Fibroblast of villous mesenchyme (primary cell): ENCODE measurements at regions not wholly inside any gene's neighbourhood (a gene's known extent, or its start where the extent isn't known, plus 50 kb on each side); places are given as distances from the start of the nearest gene placed in this dataset.

Experiments
- DNase-seq: peaks from one replicate; pipeline ENCODE4 v3.0.0-alpha.2; 2010; ENCODE audit warnings: low read depth
- H3K4me3 ChIP-seq: 2 replicates; pipeline ENCODE4 v1.5.1; 2011; ENCODE audit warnings: low read depth, mild to moderate bottlenecking, low read length
- CTCF ChIP-seq: IDR thresholded peaks from 2 replicates; pipeline ENCODE4 v1.5.1; 2012; ENCODE audit warnings: low read depth, mild to moderate bottlenecking, low read length; ENCODE audit not compliant: insufficient read depth

DNA sequence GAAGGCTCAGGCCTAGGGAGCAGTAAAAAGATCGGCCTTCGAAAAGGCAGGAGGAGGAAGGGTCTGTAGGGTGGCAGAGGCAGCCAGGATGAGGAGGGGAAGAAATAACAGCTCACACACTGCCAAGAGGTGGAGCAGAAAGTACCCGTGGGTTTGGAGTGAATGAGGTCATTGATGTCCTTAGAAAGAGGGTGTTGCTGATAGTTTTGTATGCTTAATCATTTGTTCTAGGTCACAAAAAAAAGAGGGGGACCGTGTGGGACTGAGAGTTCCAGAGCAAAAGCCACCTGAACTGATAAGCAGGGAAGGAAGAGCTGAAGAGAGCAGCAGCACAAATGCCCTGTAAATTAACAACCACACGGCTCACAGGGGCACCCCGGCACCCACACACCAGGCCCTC, 140.4 kb downstream of the FAM161A start:
- no peak for TF ChIP-seq CTCF
- no peak overlapping the region for H3K4me3 ChIP-seq
- no peak for DNase-seq

DNA sequence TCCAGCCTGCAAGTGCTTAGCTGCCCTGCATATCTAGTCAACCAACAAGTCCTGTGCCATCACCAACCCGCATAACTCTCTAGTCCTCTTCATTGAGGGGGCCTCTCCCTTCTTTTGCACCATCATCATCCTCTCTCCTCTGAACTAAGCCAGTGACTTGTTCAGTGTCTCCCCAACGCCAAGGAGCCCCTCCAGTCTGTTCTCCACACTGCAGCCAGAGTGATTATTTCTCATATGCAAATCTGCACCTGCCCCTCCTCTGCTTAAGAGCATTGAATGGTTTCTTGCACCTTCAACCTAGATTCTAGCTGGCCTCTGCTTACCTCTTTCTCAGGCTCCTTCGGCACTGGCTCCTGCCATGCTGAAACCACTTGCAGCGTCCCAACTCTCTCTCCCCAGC, 141.8 kb downstream of the FAM161A start:
- no peak for DNase-seq
- TF ChIP-seq CTCF: no peak
- H3K4me3 ChIP-seq: no peak overlapping the region

GRCh38 chr2:61710711-61711110, 143.1 kb downstream of the FAM161A start:
- no peak for TF ChIP-seq CTCF

GRCh38 chr2:61707984-61708852, 145.6 kb downstream of the FAM161A start:
- no peak overlapping the region for H3K4me3 ChIP-seq
- no peak for TF ChIP-seq CTCF
- DNase-seq: peak; percentile 33

More at GRCh38 chr2:61710711-61711110, 143.1 kb downstream of the FAM161A start:
- H3K4me3 ChIP-seq: no peak overlapping the region
- DNase-seq: no peak

- TF ChIP-seq CTCF: no peak
- no peak overlapping the region for H3K4me3 ChIP-seq
- DNase-seq: no peak
Measured at GRCh38 chr2:61705625-61706024, 148.2 kb downstream of the FAM161A start.

DNA sequence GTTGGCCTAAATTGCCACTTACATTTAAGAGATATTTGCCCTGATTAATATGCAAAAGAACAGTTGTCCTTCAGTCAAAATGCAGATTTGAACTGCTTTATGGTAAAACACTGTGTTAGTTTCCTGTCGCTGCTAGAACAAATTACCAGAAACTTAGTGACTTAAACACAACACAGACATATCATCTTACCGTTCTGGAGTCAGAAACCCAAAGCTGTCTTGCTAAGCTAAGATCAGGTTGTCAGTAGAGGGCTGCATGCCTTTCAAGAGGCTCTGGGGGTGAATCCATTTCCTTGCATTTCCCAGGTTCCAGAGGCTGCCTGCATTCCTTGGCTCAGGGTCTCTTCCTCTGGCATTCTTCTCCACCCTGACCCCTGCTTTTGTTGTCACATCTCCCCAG, 149.5 kb downstream of the FAM161A start:
- no peak for TF ChIP-seq CTCF
- H3K4me3 ChIP-seq: no peak overlapping the region
- no peak for DNase-seq

DNA sequence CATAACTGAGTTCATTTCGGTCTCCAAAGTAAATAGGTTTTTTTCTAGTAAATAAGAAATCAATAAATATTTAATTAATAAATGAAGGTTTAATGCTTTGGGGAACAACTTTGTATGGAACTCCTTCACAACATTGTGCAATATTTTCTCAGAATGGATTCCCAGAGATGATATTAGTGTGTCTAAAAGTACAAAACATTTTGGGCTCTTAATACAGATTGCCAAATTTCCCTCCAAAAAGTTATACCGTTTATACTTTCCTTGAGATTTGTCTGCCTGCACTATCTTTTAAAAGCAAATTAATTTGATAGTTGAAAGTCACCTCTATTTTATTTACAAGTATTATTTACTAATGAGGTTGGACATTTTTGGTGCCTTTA, 151.8 kb downstream of the FAM161A start:
- TF ChIP-seq CTCF: no peak
- no peak for DNase-seq
- H3K4me3 ChIP-seq: no peak overlapping the region
